HS-27A (cell line): ENCODE measurements at regions not wholly inside any gene's neighbourhood (a gene's known extent, or its start where the extent isn't known, plus 50 kb on each side); places are given as distances from the start of the nearest gene placed in this dataset.

Experiments
- DNase-seq: peaks from one replicate; pipeline ENCODE4 v3.0.0-alpha.2; 2012; ENCODE audit warnings: low read depth, missing footprints

- DNase-seq = no peak
Observed at GRCh38 chr14:98018628-98019027, 1221.4 kb downstream of the VRK1 start.

- no peak for DNase-seq
Observed at GRCh38 chr14:98022541-98023520, 1225.6 kb downstream of the VRK1 start.

GRCh38 chr14:98028162-98028561 lies 1231.0 kb downstream of the VRK1 start:
- DNase-seq = no peak

- DNase-seq = no peak
Observed at GRCh38 chr14:98035396-98035795, 1236.6 kb downstream of the BCL11B start.

GRCh38 chr14:98037831-98038230 lies 1234.2 kb downstream of the BCL11B start:
- DNase-seq = no peak

- DNase-seq = no peak
Observed at GRCh38 chr14:98056946-98057345, 1215.1 kb downstream of the BCL11B start.

GRCh38 chr14:98059106-98059505 lies 1212.9 kb downstream of the BCL11B start:
- DNase-seq = no peak

- DNase-seq = no peak
Observed at GRCh38 chr14:98062083-98062482, 1209.9 kb downstream of the BCL11B start.

GRCh38 chr14:98069712-98070171 lies 1202.3 kb downstream of the BCL11B start:
- DNase-seq = no peak

GRCh38 chr14:98070536-98070935 lies 1201.5 kb downstream of the BCL11B start:
- no peak for DNase-seq

GRCh38 chr14:98074111-98074510 lies 1197.9 kb downstream of the BCL11B start:
- DNase-seq = no peak

GRCh38 chr14:98077176-98077575 lies 1194.8 kb downstream of the BCL11B start:
- DNase-seq = no peak

- DNase-seq = no peak
Observed at GRCh38 chr14:98082833-98083232, 1189.2 kb downstream of the BCL11B start.

- DNase-seq = no peak
Observed at GRCh38 chr14:98085751-98086150, 1186.2 kb downstream of the BCL11B start.

- DNase-seq = no peak
Observed at GRCh38 chr14:98093111-98093510, 1178.9 kb downstream of the BCL11B start.

- no peak for DNase-seq
Observed at GRCh38 chr14:98099527-98099926, 1172.5 kb downstream of the BCL11B start.

- DNase-seq = no peak
Observed at GRCh38 chr14:98101323-98101722, 1170.7 kb downstream of the BCL11B start.

GRCh38 chr14:98103705-98104104 lies 1168.3 kb downstream of the BCL11B start:
- DNase-seq = no peak

- no peak for DNase-seq
Observed at GRCh38 chr14:98109326-98109725, 1162.7 kb downstream of the BCL11B start.

- no peak for DNase-seq
Observed at GRCh38 chr14:98112194-98112780, 1159.7 kb downstream of the BCL11B start.

GRCh38 chr14:98114122-98114895 lies 1157.7 kb downstream of the BCL11B start:
- DNase-seq = no peak

- DNase-seq = no peak
Observed at GRCh38 chr14:98114946-98115345, 1157.1 kb downstream of the BCL11B start.
